Astrocyte of the hippocampus (primary cell): ENCODE measurements at regions not wholly inside any gene's neighbourhood (a gene's known extent, or its start where the extent isn't known, plus 50 kb on each side); places are given as distances from the start of the nearest gene placed in this dataset.

Experiments
- DNase-seq: peaks from one replicate; pipeline ENCODE4 v3.0.0; 2011; ENCODE audit warnings: low read depth, low spot score

GRCh38 chr1:239725933-239726332 lies 339.6 kb downstream of the CHRM3 start:
- DNase-seq, result peak; percentile 21

- no peak for DNase-seq
These were observed 344.0 kb downstream of the CHRM3 start for GRCh38 chr1:239730378-239730777.

- DNase-seq, result no peak
These were observed 344.8 kb downstream of the CHRM3 start for GRCh38 chr1:239731082-239731748.

- no peak for DNase-seq
These were observed 346.4 kb downstream of the CHRM3 start for GRCh38 chr1:239732770-239733169.

- DNase-seq, result no peak
These were observed 347.6 kb downstream of the CHRM3 start for GRCh38 chr1:239733995-239734394.

- no peak for DNase-seq
These were observed 348.7 kb downstream of the CHRM3 start for GRCh38 chr1:239735111-239735510.

GRCh38 chr1:239736479-239736878 lies 350.1 kb downstream of the CHRM3 start:
- no peak for DNase-seq

- DNase-seq, result no peak
These were observed 352.3 kb upstream of the FMN2 start for GRCh38 chr1:239739375-239739774.

GRCh38 chr1:239739919-239740318 lies 351.8 kb upstream of the FMN2 start:
- DNase-seq, result no peak

- no peak for DNase-seq
These were observed 349.1 kb upstream of the FMN2 start for GRCh38 chr1:239742416-239743109.

GRCh38 chr1:239744851-239745250 lies 346.8 kb upstream of the FMN2 start:
- no peak for DNase-seq

- no peak for DNase-seq
These were observed 336.4 kb upstream of the FMN2 start for GRCh38 chr1:239755107-239755912.

- DNase-seq, result peak; percentile 7
These were observed 334.0 kb upstream of the FMN2 start for GRCh38 chr1:239757716-239758115.

GRCh38 chr1:239758756-239759155 lies 332.9 kb upstream of the FMN2 start:
- no peak for DNase-seq

GRCh38 chr1:239761509-239761908 lies 330.2 kb upstream of the FMN2 start:
- DNase-seq, result no peak

- no peak for DNase-seq
These were observed 327.8 kb upstream of the FMN2 start for GRCh38 chr1:239763850-239764249.

GRCh38 chr1:239764546-239764945 lies 327.1 kb upstream of the FMN2 start:
- DNase-seq, result no peak

GRCh38 chr1:239765163-239765562 lies 326.5 kb upstream of the FMN2 start:
- DNase-seq, result no peak

- DNase-seq, result no peak
These were observed 320.1 kb upstream of the FMN2 start for GRCh38 chr1:239771550-239771949.

GRCh38 chr1:239772446-239772845 lies 319.2 kb upstream of the FMN2 start:
- no peak for DNase-seq

GRCh38 chr1:239775466-239775865 lies 316.2 kb upstream of the FMN2 start:
- DNase-seq, result no peak

GRCh38 chr1:239778208-239778813 lies 313.4 kb upstream of the FMN2 start:
- peak; percentile 17 for DNase-seq
